Loucy (cell line): ENCODE measurements at regions not wholly inside any gene's neighbourhood (a gene's known extent, or its start where the extent isn't known, plus 50 kb on each side); places are given as distances from the start of the nearest gene placed in this dataset.

ENCODE experiments used
- H2AFZ ChIP-seq: fragments of 200-600 bp; sonication (generic); 2 replicates; pipeline ENCODE4 v1.6.0; 2016; ENCODE audit warnings: antibody characterized with exemption, mild to moderate bottlenecking, low read length, moderate library complexity
- H3F3A ChIP-seq: fragments of 200-600 bp; 2 replicates; pipeline ENCODE4 v1.6.0; 2016; ENCODE audit warnings: antibody characterized with exemption, low read depth, mild to moderate bottlenecking
- H3K27me3 ChIP-seq: fragments of 200-600 bp; sonication (generic); 2 replicates; pipeline ENCODE4 v1.6.1; 2014; ENCODE audit warnings: low read length, mild to moderate bottlenecking; ENCODE audit not compliant: insufficient read depth, poor library complexity, severe bottlenecking
- H3K36me3 ChIP-seq: fragments of 200-600 bp; sonication (generic); 2 replicates; pipeline ENCODE4 v1.6.1; 2016; ENCODE audit warnings: low read length; ENCODE audit not compliant: insufficient read depth
- H3K4me1 ChIP-seq: fragments of 200-600 bp; sonication (generic); 2 replicates; pipeline ENCODE4 v1.5.1; 2014; ENCODE audit warnings: low read length, mild to moderate bottlenecking; ENCODE audit not compliant: insufficient read depth, poor library complexity, severe bottlenecking
- H3K4me2 ChIP-seq: fragments of 200-600 bp; sonication (generic); 2 replicates; pipeline ENCODE4 v1.6.0; 2014; ENCODE audit warnings: antibody characterized with exemption, low read length, low read depth, mild to moderate bottlenecking; ENCODE audit not compliant: poor library complexity, severe bottlenecking
- H3K4me3 ChIP-seq: fragments of 200-600 bp; sonication (generic); 2 replicates; pipeline ENCODE4 v1.5.1; 2014; ENCODE audit warnings: low read length, mild to moderate bottlenecking, mixed read lengths; ENCODE audit not compliant: poor library complexity, severe bottlenecking
- H3K79me2 ChIP-seq: fragments of 200-600 bp; sonication (generic); 2 replicates; pipeline ENCODE4 v1.6.1; 2014; ENCODE audit warnings: low read length; ENCODE audit not compliant: insufficient read depth
- H3K9ac ChIP-seq: fragments of 200-600 bp; sonication (generic); 2 replicates; pipeline ENCODE4 v1.6.0; 2014; ENCODE audit warnings: mild to moderate bottlenecking, low read depth, low read length, moderate library complexity; ENCODE audit not compliant: poor library complexity, severe bottlenecking
- H3K9me2 ChIP-seq: fragments of 200-600 bp; sonication (generic); replicated peaks from 2 replicates; pipeline ENCODE4 v1.6.1; 2016; ENCODE audit warnings: low read depth, low read length, mixed read lengths
- H3K9me3 ChIP-seq: fragments of 200-600 bp; sonication (generic); 2 replicates; pipeline ENCODE4 v1.6.1; 2014; ENCODE audit warnings: mild to moderate bottlenecking, antibody characterized with exemption, low read length, low read depth; ENCODE audit not compliant: insufficient read depth
- H4K20me1 ChIP-seq: fragments of 200-600 bp; sonication (generic); 2 replicates; pipeline ENCODE4 v1.6.0; 2014; ENCODE audit warnings: antibody characterized with exemption, low read length, mild to moderate bottlenecking; ENCODE audit not compliant: insufficient read depth, poor library complexity, severe bottlenecking
- EZH2phosphoT487 ChIP-seq: fragments of 200-600 bp; IDR thresholded peaks from 2 replicates; pipeline ENCODE4 v1.6.1; 2018; ENCODE audit warnings: antibody characterized with exemption, mild to moderate bottlenecking, moderate library complexity, borderline replicate concordance
- TF ChIP-seq, protein P1 (sequence below): fragments of 200-600 bp; sonication (generic); conservative IDR thresholded peaks from 2 replicates; pipeline ENCODE4 v1.5.1; 2014; ENCODE audit warnings: mild to moderate bottlenecking, antibody characterized with exemption, low read length

DNA sequence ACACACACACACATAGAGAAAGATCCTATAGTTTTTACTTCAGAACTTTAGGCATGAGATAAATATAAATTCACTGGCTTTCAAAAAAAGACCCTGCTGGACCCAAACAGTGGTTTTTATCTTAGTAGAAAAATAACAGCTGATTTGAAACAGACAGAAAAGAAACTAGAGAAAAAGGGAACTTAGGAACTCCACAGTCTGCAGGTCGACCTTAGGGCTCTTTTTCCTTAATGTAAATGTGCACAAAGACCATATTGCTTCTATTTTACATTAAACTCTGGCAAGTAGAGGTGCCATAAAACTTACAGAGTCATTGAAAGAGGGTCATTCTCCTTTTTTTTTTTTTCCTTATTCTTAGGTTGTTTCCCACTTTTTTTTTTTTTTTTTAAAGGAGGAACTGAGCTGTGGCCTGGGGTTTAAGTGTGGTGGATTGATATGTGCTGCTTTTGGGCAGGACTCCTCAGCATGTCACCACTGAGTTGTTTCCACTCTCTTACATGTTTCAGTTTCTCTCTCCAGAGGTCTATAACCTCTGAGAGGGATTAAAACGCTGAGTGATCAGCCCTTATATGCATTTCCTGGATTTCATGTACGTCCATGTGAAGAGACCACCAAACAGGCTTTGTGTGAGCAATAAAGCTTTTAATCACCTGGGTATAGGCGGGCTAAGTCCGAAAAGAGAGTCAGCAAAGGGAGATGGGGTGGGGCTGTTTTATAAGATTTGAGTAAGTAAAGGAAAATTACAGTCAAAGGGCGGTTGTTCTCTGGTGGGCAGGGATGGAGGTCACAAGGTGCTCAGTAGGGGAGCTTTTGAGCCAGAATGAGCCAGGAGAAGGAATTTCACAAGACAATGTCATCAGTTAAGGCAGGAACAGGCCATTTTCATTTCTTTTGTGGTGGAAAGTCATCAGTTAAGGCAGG, 70.8 kb upstream of the PACRGL start:
- Histone ChIP-seq H3K9me3 (no peaks in the 10 kb centered on the region), H3K9ac (no peak overlapping the region), H3K4me2 (no peak overlapping the region), H3K79me2 (no peaks in the 10 kb centered on the region), H4K20me1 (no peaks in the 10 kb centered on the region), H2AFZ (no peak overlapping the region), H3F3A (no peaks in the 10 kb centered on the region), H3K4me1 (no peaks in the 10 kb centered on the region), H3K27me3 (no peaks in the 10 kb centered on the region), H3K36me3 (no peaks in the 10 kb centered on the region), H3K4me3 (no peak overlapping the region), H3K9me2 (no peaks in the 10 kb centered on the region)
- TF ChIP-seq, protein P1, sequence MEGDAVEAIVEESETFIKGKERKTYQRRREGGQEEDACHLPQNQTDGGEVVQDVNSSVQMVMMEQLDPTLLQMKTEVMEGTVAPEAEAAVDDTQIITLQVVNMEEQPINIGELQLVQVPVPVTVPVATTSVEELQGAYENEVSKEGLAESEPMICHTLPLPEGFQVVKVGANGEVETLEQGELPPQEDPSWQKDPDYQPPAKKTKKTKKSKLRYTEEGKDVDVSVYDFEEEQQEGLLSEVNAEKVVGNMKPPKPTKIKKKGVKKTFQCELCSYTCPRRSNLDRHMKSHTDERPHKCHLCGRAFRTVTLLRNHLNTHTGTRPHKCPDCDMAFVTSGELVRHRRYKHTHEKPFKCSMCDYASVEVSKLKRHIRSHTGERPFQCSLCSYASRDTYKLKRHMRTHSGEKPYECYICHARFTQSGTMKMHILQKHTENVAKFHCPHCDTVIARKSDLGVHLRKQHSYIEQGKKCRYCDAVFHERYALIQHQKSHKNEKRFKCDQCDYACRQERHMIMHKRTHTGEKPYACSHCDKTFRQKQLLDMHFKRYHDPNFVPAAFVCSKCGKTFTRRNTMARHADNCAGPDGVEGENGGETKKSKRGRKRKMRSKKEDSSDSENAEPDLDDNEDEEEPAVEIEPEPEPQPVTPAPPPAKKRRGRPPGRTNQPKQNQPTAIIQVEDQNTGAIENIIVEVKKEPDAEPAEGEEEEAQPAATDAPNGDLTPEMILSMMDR, result no peak
- TF ChIP-seq EZH2phosphoT487, result no peak

DNA sequence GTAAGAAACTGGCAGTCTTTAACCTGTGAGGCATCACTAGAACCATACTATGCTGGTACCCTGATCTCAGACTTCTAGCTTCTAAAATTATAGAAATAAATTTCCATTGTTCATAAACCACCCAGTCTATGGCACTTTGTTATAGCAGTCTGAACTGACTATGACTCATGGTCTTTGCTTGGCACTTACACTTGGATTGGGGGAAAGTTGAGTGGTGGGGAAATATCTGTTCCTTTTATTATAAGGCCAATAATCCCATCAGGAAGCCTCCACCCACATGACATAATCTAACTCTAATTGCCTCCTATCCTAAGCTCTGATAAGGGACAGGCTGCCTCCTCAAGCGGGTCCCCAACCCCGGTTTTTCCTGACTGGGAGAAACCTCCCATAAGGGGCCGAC, 61.4 kb upstream of the PACRGL start:
- Histone ChIP-seq H3K27me3 (no peaks in the 10 kb centered on the region), H3F3A (no peaks in the 10 kb centered on the region), H3K36me3 (no peaks in the 10 kb centered on the region), H4K20me1 (no peaks in the 10 kb centered on the region), H3K9me2 (no peaks in the 10 kb centered on the region), H3K9ac (no peak overlapping the region), H3K4me2 (no peak overlapping the region), H2AFZ (no peak overlapping the region), H3K4me1 (no peaks in the 10 kb centered on the region), H3K79me2 (no peaks in the 10 kb centered on the region), H3K9me3 (no peaks in the 10 kb centered on the region), H3K4me3 (no peak overlapping the region)
- TF ChIP-seq EZH2phosphoT487, result no peak
- TF ChIP-seq, protein P1, result no peak

DNA sequence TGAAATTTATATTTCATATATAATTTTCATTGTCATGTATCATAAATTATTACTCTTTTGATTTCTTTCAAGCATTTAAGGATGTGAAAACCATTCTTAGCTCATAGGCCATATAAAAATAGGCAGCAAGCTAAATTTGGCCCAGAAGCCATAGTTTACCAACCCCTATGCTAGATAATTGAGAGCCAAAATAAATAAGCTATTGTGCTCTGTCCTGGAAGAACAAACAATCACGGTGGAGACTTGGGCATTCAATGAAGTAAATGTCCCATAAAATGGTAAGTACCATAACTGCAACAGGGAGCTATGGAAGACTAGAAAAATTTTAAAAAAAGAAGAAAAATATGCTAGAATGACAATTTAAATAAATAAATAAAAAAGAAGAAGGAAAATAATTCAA, 60.9 kb upstream of the PACRGL start:
- no peaks in the 10 kb centered on the region for H4K20me1 ChIP-seq
- H3F3A ChIP-seq, result no peaks in the 10 kb centered on the region
- H2AFZ ChIP-seq, result no peak overlapping the region
- H3K27me3 ChIP-seq, result no peaks in the 10 kb centered on the region
- no peaks in the 10 kb centered on the region for H3K36me3 ChIP-seq
- H3K9me3 ChIP-seq, result no peaks in the 10 kb centered on the region
- H3K9me2 ChIP-seq, result no peaks in the 10 kb centered on the region
- H3K4me1 ChIP-seq, result no peaks in the 10 kb centered on the region
- H3K4me3 ChIP-seq, result no peak overlapping the region
- H3K79me2 ChIP-seq, result no peaks in the 10 kb centered on the region
- no peak for TF ChIP-seq EZH2phosphoT487
- TF ChIP-seq, protein P1, result no peak
- H3K4me2 ChIP-seq, result no peak overlapping the region
- H3K9ac ChIP-seq, result no peak overlapping the region
